ENCODE measurements at regions not wholly inside any gene's neighbourhood (a gene's known extent, or its start where the extent isn't known, plus 50 kb on each side); places are given as distances from the start of the nearest gene placed in this dataset.

- H3K27ac Mint-ChIP-seq, result no peak overlapping the region
- no peak for DNase-seq
- intact Hi-C loops (cut with micrococcal nuclease), result loop anchor here (2.0 to 5.0 kb wide), 2 partner anchors 173 to 1140 kb away; no protein-coding TSS in a partner anchor
These were observed 216.9 kb downstream of the POLR1F start for GRCh38 chr7:19491821-19492452.

GRCh38 chr7:19491371-19491770 is 217.5 kb downstream of the POLR1F start:
- H3K4me3 Mint-ChIP-seq, result no peak overlapping the region
- ChIA-PET CTCF (interaction anchor here (0.9 to 2.2 kb wide), 5 partner anchors 9 to 1140 kb away, joined by 3 to 9 read pairs (median 4); no protein-coding TSS in a partner anchor), POLR2A (no interaction called here)
- DNase-seq, result no peak
- intact Hi-C loops (cut with micrococcal nuclease), result loop anchor here (5.0 kb wide), 1 partner anchor 1139 kb away; no protein-coding TSS in a partner anchor
- H3K9me3 Mint-ChIP-seq, result no peaks in the 10 kb centered on the region
- no peak for ATAC-seq (ENCODE audit: low read depth)
- H3K4me1 Mint-ChIP-seq, result no peaks in the 10 kb centered on the region
- H3K36me3 Mint-ChIP-seq (ENCODE audit: low read depth), result no peaks in the 10 kb centered on the region
- H3K27me3 Mint-ChIP-seq, result no peaks in the 10 kb centered on the region
- no peak overlapping the region for H3K27ac Mint-ChIP-seq
- TF ChIP-seq CTCF (IDR thresholded peaks at IDR 0.05), result no peak

More at GRCh38 chr7:19491821-19492452, 216.9 kb downstream of the POLR1F start:
- H3K36me3 Mint-ChIP-seq (ENCODE audit: low read depth), result no peaks in the 10 kb centered on the region
- H3K27me3 Mint-ChIP-seq, result no peaks in the 10 kb centered on the region
- no peak overlapping the region for H3K4me3 Mint-ChIP-seq
- no peak for ATAC-seq (ENCODE audit: low read depth)
- no peaks in the 10 kb centered on the region for H3K9me3 Mint-ChIP-seq
- ChIA-PET POLR2A (no interaction called here), CTCF (interaction anchor here (1.3 to 2.2 kb wide), 4 partner anchors 10 to 1141 kb away, joined by 3 to 9 read pairs (median 4); no protein-coding TSS in a partner anchor)
- TF ChIP-seq CTCF (IDR thresholded peaks at IDR 0.05), result no peak
- H3K4me1 Mint-ChIP-seq, result no peaks in the 10 kb centered on the region

GRCh38 chr7:19489162-19489820 is 219.5 kb downstream of the POLR1F start:
- ChIA-PET POLR2A (no interaction called here), CTCF (no interaction called here)
- DNase-seq (no peak), ATAC-seq (ENCODE audit: low read depth) (no peak)
- no peaks in the 10 kb centered on the region for H3K9me3 Mint-ChIP-seq
- intact Hi-C loops (cut with micrococcal nuclease), result no loop called here
- no peak overlapping the region for H3K4me3 Mint-ChIP-seq
- no peaks in the 10 kb centered on the region for H3K27me3 Mint-ChIP-seq
- H3K4me1 Mint-ChIP-seq, result no peaks in the 10 kb centered on the region
- no peaks in the 10 kb centered on the region for H3K36me3 Mint-ChIP-seq (ENCODE audit: low read depth)
- TF ChIP-seq CTCF (IDR thresholded peaks at IDR 0.05), result no peak
- H3K27ac Mint-ChIP-seq, result no peak overlapping the region

- ChIA-PET CTCF (no interaction called here), POLR2A (no interaction called here)
- Mint-ChIP-seq H3K9me3 (no peaks in the 10 kb centered on the region), H3K36me3 (ENCODE audit: low read depth) (no peaks in the 10 kb centered on the region), H3K4me1 (no peaks in the 10 kb centered on the region), H3K4me3 (no peak overlapping the region), H3K27ac (no peak overlapping the region), H3K27me3 (no peaks in the 10 kb centered on the region)
- TF ChIP-seq CTCF (IDR thresholded peaks at IDR 0.05), result no peak
- no peak for DNase-seq
- ATAC-seq (ENCODE audit: low read depth), result no peak
- intact Hi-C loops (cut with micrococcal nuclease), result no loop called here
These were observed 220.8 kb downstream of the POLR1F start for GRCh38 chr7:19488056-19488455.

GRCh38 chr7:19482628-19483027 is 226.2 kb downstream of the POLR1F start:
- DNase-seq (no peak), ATAC-seq (ENCODE audit: low read depth) (no peak)
- H3K36me3 Mint-ChIP-seq (ENCODE audit: low read depth), result no peaks in the 10 kb centered on the region
- H3K27ac Mint-ChIP-seq, result no peak overlapping the region
- H3K27me3 Mint-ChIP-seq, result no peaks in the 10 kb centered on the region
- TF ChIP-seq CTCF (IDR thresholded peaks at IDR 0.05), result no peak
- CTCF ChIA-PET, result interaction anchor here (1.0 kb wide), 1 partner anchor 8 kb away, joined by 3 read pairs; no protein-coding TSS in a partner anchor
- intact Hi-C loops (cut with micrococcal nuclease), result no loop called here
- H3K4me3 Mint-ChIP-seq, result no peak overlapping the region
- POLR2A ChIA-PET, result no interaction called here
- H3K9me3 Mint-ChIP-seq, result no peaks in the 10 kb centered on the region
- no peaks in the 10 kb centered on the region for H3K4me1 Mint-ChIP-seq

Data from activated B cell treated with CpG ODN at 0.5 μM for 24 hours (primary cell).